Coronary artery (tissue), 2 donors: ENCODE measurements at regions not wholly inside any gene's neighbourhood (a gene's known extent, or its start where the extent isn't known, plus 50 kb on each side); places are given as distances from the start of the nearest gene placed in this dataset.

ENCODE experiments used
- DNase-seq: peaks from one replicate; pipeline ENCODE4 v3.0.0-alpha.2; 2017; ENCODE audit warnings: low spot score
- H3K27ac ChIP-seq, 2 donors: fragments of 200-600 bp; sonication (generic); one replicate each; pipeline ENCODE4 v1.5.1; 2016 to 2019
- H3K4me3 ChIP-seq: fragments of 200-600 bp; sonication (generic); 2 replicates; pipeline ENCODE4 v1.5.1; 2016; ENCODE audit warnings: mild to moderate bottlenecking, moderate library complexity
- TF ChIP-seq, protein P1 (sequence below): fragments of 200-600 bp; sonication (generic); IDR thresholded peaks from one replicate; pipeline ENCODE4 v1.5.1; 2019; ENCODE audit warnings: antibody characterized with exemption

DNA sequence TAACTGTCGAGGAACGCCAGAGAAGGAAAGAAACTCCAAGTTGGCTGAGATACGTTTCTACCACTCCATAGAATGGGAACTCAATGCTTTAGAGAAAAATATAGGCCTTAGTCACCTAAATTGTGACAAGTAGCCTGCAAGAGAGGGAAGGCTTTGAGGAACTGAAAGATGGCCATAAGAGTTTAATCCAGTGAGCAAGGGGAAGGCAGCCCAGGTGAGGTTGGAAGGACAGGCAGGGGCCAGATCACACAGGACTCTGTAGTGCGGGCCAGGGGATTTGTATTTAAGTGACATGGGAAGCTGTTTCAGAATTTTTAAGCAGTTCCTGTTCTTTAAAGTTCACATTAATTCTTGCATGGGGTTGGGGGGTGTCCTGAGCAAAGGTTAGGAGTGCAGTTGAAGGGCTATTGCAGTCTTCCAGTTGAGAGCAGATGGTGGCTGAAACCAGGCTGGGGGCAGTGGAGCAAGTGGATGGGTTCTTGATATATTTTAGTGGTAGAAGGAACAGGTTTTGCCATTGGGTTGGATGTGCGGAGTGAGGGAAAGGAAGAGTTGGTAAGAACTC, 138.9 kb upstream of the PELI1 start:
- TF ChIP-seq, protein P1, sequence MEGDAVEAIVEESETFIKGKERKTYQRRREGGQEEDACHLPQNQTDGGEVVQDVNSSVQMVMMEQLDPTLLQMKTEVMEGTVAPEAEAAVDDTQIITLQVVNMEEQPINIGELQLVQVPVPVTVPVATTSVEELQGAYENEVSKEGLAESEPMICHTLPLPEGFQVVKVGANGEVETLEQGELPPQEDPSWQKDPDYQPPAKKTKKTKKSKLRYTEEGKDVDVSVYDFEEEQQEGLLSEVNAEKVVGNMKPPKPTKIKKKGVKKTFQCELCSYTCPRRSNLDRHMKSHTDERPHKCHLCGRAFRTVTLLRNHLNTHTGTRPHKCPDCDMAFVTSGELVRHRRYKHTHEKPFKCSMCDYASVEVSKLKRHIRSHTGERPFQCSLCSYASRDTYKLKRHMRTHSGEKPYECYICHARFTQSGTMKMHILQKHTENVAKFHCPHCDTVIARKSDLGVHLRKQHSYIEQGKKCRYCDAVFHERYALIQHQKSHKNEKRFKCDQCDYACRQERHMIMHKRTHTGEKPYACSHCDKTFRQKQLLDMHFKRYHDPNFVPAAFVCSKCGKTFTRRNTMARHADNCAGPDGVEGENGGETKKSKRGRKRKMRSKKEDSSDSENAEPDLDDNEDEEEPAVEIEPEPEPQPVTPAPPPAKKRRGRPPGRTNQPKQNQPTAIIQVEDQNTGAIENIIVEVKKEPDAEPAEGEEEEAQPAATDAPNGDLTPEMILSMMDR: no peak
- DNase-seq: no peak
- H3K4me3 ChIP-seq: no peak overlapping the region
- peak overlapping the region in 1 of 2 donors; percentile 3 for H3K27ac ChIP-seq

DNA sequence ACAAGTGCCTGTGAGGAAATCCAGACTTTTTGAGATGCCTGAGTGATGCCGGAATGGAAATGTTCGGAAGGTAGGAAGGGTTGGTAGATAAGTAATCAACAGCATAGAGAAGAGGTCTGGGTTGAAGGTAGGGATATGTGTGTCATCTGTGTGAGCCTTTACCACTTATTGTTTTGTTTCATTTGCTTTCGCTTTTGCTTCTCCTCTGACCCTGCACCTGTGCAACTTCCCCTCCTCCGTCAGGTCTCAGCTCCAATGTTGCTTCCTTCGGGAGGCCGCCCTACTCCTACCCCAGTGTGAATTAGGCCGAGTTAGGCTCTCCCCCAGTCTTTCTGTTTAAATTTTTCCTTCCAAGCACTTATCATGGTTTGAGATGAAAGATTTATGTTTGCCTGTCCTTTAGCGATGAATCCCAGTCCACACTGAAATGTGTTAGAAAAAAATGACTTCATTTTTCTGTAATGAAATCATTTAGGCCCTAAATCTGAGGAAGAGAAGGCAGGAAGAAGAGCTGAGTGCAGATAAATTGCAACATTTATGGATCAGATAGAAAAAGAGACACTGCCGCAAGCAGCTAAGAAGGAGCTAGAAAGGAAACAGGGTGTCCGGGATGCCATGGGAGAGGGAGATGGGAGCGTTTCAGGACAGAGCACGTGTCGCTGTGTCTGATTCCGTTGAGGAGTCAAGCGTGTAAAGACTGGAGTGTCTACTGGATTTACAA, 139.6 kb upstream of the PELI1 start:
- TF ChIP-seq, protein P1: no peak
- H3K4me3 ChIP-seq: no peak overlapping the region
- H3K27ac ChIP-seq: peak overlapping the region in 1 of 2 donors; percentile 3
- DNase-seq: no peak

DNA sequence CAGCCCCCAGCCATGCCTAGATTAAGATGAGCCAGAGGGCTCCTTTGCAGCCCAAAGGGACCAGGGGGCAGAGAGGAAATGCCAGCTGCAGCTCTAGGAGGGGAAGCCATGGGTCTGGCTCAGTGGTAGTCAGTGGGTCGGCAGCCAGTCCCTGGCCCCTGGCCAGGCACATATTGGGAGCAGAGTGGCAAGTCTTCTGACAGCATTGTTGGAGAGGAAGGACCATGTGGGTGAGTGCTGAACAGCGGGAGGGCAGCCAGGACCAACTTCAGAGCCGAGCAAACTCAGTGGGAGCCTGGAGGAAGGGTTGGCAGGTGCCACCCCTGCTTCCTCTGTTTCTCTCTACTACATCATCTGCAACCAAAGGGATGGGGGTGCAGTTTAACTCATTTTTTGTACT, 140.5 kb upstream of the PELI1 start:
- H3K4me3 ChIP-seq: no peak overlapping the region
- DNase-seq: no peak
- TF ChIP-seq, protein P1: no peak
- H3K27ac ChIP-seq: peak overlapping the region in 1 of 2 donors; percentile 9

DNA sequence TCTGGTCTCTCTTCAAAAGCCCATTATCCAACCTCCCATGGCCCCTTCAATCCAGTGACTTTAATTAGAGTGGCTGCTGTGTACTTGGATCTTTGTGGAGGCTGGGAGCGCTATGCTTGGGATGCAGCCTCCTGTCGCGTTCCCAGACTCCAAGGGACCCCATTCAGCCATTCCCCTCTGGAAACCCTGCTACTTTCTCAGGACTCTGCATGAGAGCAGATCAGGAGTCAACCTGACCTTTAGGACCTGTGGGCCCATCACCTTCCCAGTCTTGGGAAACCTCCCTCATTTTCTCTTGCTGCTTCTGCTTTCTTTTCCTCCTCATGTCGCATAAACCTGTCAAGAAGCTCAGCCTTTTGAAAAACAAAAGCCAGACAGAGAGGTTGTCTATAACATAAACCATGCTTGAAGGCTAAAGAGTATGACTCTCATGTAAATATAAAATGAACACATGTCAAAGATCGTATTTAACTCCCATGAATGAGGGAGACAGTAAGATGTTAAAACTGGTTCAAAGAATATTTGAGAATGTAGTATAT, 143.1 kb upstream of the PELI1 start:
- no peak overlapping the region for H3K4me3 ChIP-seq
- no peak for DNase-seq
- H3K27ac ChIP-seq: no peak overlapping the region
- TF ChIP-seq, protein P1: no peak

DNA sequence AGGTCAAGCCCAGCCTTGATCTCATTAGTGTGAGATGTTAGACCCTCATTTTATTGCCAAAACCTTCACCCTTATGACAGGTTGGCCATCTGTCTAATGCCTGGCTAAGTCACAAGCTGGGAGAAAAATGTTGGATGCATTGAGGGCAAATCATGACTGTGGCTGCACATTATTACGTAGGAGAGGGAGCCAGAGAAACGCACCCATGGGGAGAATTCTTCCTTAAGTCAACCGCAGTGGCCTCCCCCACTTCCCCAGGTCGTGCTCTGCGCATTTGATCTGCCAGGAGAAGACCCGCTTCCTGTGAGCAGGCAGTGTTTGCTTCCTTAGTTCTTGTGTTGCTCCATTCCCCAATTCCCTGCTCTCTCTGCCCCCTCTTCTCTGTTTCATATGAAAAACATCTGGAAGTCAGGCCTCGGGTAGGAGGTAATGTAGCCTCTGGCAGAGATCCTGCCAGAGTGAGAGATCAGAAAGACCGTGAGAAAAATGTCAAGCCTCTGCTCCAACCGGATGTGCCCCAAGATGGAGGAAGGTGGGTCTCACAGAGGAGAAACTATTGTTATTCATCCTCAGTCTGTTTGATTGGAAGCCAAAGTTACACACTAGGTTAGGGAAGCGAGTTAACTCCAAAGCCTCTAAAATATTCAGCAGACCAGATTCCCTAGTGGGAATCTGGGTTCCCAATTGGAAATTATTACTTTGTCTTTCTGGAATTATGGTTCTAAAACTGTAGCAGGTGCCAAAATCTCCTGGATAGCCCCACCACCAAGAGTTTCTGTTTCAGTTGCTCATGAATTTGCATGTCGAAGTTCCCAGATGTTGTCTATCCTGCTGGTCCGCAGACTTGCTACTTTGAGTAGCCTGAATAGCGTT, 144.3 kb upstream of the PELI1 start:
- Histone ChIP-seq H3K4me3 (no peak overlapping the region), H3K27ac (peak overlapping the region; percentile 6 to 77)
- no peak for DNase-seq
- TF ChIP-seq, protein P1: no peak

DNA sequence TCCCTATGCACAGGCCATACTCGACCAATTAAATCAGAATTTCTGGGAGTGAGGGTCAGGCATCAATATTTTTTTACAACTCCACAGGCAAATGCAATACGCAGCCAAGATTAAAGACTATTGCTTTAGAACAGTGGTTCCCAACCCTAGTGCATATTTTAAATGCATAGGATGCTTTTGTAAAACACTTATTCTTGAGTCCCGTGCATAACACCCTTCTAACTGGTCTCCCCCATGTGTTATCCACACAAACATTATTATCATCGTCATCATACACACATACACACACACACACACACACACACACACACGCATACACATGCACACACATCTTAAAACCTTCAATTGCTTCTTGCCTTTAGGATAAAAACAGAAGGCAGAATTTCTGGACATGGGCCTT, 145.0 kb upstream of the PELI1 start:
- DNase-seq: no peak
- TF ChIP-seq, protein P1: no peak
- H3K4me3 ChIP-seq: no peak overlapping the region
- peak overlapping the region; percentile 6 to 77 for H3K27ac ChIP-seq
